ENCODE measurements at regions not wholly inside any gene's neighbourhood (a gene's known extent, or its start where the extent isn't known, plus 50 kb on each side); places are given as distances from the start of the nearest gene placed in this dataset.

DNA sequence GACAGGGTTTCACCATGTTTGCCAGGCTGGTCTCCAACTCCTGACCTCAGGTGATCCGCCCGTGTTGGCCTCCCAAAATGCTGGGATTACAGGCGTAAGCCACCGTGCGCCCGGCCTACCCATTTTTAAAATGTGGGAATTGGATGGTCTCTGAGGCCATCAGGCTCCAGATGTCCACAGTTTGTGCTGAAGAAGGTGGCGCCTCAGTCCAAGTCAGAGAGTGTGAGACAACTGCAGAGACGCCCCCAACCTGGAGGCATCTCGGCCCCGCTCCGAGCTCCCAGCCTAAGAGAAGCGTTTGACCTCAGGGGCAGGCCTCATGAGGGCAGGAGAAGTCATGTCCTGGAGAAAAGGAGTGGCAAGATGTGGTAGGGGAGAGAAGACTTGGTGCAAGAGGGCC is 146.5 kb downstream of the MRM1 start:
- no peak overlapping the region for H3K4me3 ChIP-seq (ENCODE audit: insufficient read depth, low read depth, low read length)
- H3K36me3 ChIP-seq (replicated peaks; ENCODE audit: control insufficient read depth, insufficient read depth, low read length) = no peaks in the 10 kb centered on the region
- DNase-seq = no peak
- H3K27me3 ChIP-seq (ENCODE audit: control insufficient read depth, insufficient read depth, low read length) = no peaks in the 10 kb centered on the region

DNA sequence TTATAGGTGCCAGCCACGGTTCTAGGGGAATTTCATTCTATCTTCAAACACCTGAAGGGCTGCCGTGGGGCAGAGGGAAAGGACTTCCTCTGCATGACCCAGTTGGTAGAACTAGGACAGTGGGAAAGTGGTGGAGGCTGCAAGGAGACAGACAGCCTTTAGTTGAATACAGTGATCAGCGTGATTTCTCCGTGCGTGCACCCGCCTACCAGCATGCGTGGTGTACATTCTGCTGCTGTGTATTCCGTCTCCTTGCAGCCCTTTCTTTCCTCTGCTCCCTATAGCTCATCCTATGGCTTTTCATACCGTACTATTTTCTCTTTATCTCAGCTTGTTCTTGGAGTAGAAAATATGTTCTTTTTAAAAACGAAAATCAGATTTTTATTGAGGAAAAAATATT is 146.9 kb downstream of the MRM1 start:
- Histone ChIP-seq H3K4me3 (ENCODE audit: insufficient read depth, low read depth, low read length) (no peak overlapping the region), H3K27me3 (ENCODE audit: control insufficient read depth, insufficient read depth, low read length) (no peaks in the 10 kb centered on the region), H3K36me3 (replicated peaks; ENCODE audit: control insufficient read depth, insufficient read depth, low read length) (no peaks in the 10 kb centered on the region)
- DNase-seq = no peak

GRCh38 chr17:36749493-36749892 is 148.1 kb downstream of the MRM1 start:
- Histone ChIP-seq H3K36me3 (replicated peaks; ENCODE audit: control insufficient read depth, insufficient read depth, low read length) (no peaks in the 10 kb centered on the region), H3K4me3 (ENCODE audit: insufficient read depth, low read depth, low read length) (no peak overlapping the region), H3K27me3 (ENCODE audit: control insufficient read depth, insufficient read depth, low read length) (no peaks in the 10 kb centered on the region)
- DNase-seq = no peak

- no peaks in the 10 kb centered on the region for H3K36me3 ChIP-seq (replicated peaks; ENCODE audit: control insufficient read depth, insufficient read depth, low read length)
- no peak for DNase-seq
- H3K4me3 ChIP-seq (ENCODE audit: insufficient read depth, low read depth, low read length) = no peak overlapping the region
- no peaks in the 10 kb centered on the region for H3K27me3 ChIP-seq (ENCODE audit: control insufficient read depth, insufficient read depth, low read length)
Measured at GRCh38 chr17:36750316-36750885, 149.0 kb downstream of the MRM1 start.

DNA sequence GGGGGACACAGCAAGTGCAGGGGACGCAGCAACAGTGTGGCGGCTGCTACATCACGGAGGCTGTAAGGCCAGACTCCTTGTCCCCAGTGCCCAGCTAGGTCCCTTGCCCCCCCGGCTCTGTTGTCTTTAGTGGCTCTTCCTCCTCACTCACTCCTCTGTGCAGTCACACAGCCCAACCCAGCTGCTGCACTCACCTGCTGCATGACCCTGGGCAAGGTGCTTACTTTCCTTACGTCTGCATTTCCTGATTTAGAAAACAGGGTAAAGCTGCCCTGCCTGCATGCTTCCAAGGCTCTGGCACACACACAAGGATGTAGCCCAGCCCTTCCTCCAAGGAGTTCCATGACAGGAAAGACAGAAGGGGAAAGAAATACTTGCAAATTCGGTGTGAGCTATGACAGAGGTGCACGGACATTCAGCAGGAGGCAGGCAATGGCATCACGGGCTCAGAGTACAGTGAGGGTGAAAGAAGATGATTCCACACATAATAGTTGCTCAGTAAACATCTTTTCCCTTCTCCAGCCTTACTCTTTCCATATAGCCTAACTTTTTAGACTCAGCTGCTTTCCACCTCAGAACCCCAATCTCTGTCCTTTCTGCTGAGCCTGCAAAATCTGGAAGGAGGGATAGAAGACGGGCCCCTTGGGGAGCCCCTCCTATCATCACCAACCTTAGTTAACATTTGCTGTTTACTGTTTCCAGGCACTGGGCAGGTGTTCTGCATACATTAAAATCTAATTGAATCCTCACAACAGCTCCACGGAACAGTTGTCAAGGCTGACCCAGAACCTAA is 150.9 kb downstream of the MRM1 start:
- Histone ChIP-seq H3K4me3 (ENCODE audit: insufficient read depth, low read depth, low read length) (no peak overlapping the region), H3K27me3 (ENCODE audit: control insufficient read depth, insufficient read depth, low read length) (no peaks in the 10 kb centered on the region), H3K36me3 (replicated peaks; ENCODE audit: control insufficient read depth, insufficient read depth, low read length) (no peaks in the 10 kb centered on the region)
- DNase-seq = no peak

- Histone ChIP-seq H3K36me3 (replicated peaks; ENCODE audit: control insufficient read depth, insufficient read depth, low read length) (no peaks in the 10 kb centered on the region), H3K27me3 (ENCODE audit: control insufficient read depth, insufficient read depth, low read length) (no peaks in the 10 kb centered on the region), H3K4me3 (ENCODE audit: insufficient read depth, low read depth, low read length) (no peak overlapping the region)
- peak; percentile 85 for DNase-seq
Measured at GRCh38 chr17:36755586-36755985, 154.2 kb downstream of the MRM1 start.

DNA sequence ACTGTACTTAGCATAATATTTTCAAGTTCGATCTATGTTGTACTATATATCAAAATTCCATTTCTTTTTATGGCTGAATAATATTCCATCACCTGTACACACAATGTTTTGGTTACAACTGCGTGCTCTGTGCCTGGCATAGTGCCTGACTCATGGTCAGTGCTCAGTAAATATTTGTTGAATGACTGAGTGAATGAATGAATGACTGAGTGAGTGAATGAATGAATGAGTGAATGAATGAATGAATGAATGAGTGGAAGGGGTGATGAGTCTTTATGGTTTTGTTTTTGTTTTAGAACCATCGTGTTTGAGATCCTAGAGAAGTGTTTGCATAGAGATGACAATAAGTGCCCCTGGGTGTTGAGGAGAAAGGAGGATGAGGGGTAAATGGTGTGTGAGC is 155.3 kb downstream of the MRM1 start:
- H3K36me3 ChIP-seq (replicated peaks; ENCODE audit: control insufficient read depth, insufficient read depth, low read length) = no peaks in the 10 kb centered on the region

DNA sequence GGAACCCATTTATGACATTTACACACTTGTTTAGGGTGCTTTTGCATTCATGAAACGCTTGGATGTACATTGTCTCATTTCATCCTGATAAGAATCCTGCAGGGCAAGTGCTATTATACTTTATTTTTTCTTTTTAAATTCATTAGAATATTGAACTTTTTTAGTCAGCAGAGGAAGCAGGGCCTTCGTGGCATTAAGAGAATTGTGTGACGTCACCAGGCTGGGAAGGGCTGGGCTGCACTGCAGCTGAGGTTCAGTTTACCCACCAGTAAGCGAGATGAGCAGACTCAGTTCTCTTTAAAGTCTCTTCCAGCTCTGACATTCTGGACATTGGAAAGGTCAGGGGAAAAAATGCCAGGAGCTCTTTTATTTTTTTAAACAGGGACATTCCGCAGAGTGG is 159.0 kb downstream of the MRM1 start:
- no peak for DNase-seq

More for the DNA sequence above, 155.3 kb downstream of the MRM1 start:
- no peaks in the 10 kb centered on the region for H3K27me3 ChIP-seq (ENCODE audit: control insufficient read depth, insufficient read depth, low read length)
- H3K4me3 ChIP-seq (ENCODE audit: insufficient read depth, low read depth, low read length) = no peak overlapping the region
- no peak for DNase-seq

DNA sequence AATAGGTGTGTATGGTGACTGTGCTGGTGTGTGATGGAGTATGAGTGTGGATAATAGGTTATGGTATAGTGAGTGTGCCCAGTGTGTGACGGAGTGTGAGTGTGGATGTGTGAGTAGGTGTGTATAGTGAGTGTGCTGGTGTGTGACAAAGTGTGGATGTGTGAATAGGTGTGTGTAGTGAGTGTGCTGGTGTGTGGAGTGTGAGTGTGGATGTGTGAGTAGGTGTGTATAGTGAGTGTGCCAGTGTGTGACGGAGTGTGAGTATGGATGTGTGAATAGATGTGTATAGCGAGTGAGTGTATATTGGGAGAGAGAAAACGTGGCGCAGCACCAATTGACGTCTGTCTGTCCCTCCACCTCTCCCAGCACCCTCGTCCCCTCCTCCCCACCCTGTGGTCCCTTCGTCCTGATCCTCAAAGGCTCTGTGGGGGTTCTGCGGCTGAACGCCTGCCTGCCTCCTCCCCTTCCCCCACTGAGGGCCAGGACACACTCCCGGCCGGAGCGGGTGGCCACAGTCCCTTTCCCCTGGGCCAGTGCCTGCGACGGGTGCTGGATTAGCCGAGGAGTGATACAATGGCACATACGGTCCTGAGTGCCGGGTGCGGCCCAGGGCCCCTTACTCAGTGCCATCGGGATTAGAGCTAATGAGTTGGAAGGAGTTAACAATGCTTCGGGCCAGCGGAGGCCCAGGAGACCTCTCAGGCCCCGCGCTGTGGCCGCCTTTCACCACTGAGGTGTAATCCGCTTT is 160.0 kb downstream of the MRM1 start:
- peak; percentile 64 for DNase-seq
- H3K36me3 ChIP-seq (replicated peaks; ENCODE audit: control insufficient read depth, insufficient read depth, low read length) = no peaks in the 10 kb centered on the region
- H3K27me3 ChIP-seq (ENCODE audit: control insufficient read depth, insufficient read depth, low read length) = no peaks in the 10 kb centered on the region
- H3K4me3 ChIP-seq (ENCODE audit: insufficient read depth, low read depth, low read length) = no peak overlapping the region

More for the DNA sequence above, 159.0 kb downstream of the MRM1 start:
- Histone ChIP-seq H3K36me3 (replicated peaks; ENCODE audit: control insufficient read depth, insufficient read depth, low read length) (no peaks in the 10 kb centered on the region), H3K4me3 (ENCODE audit: insufficient read depth, low read depth, low read length) (no peak overlapping the region), H3K27me3 (ENCODE audit: control insufficient read depth, insufficient read depth, low read length) (no peaks in the 10 kb centered on the region)

DNA sequence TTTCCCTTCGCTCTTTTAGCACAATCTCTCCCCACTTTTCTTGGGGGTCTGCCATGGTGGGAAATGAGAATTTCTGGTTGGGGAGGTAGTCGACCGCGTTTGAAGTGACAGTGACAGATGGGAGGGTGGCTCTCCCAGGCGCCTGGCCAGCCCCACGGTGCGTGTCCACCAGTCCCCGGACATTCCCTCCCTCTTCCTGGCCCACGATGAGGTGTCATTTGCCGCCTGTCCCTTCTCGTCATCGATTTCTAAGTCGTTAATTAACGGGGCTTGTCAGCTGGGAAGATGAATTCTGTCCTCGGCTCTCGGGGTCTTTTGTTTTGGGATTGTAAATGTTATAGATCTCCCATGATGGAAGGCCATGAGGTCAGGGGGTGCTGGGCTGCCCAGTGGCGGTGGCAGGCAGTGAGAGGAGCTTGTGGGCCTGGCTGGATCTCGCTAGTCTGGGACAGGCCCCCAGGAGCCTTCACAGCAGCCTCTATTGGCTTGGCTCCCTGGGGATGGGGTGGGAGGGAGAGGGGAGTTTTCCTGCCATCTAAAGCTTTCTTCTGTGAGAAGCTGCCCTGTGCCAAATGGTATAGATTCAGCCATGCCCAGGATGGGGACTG is 164.2 kb downstream of the MRM1 start:
- no peak for DNase-seq
- no peaks in the 10 kb centered on the region for H3K27me3 ChIP-seq (ENCODE audit: control insufficient read depth, insufficient read depth, low read length)
- H3K36me3 ChIP-seq (replicated peaks; ENCODE audit: control insufficient read depth, insufficient read depth, low read length) = no peaks in the 10 kb centered on the region
- H3K4me3 ChIP-seq (ENCODE audit: insufficient read depth, low read depth, low read length) = no peak overlapping the region

DNA sequence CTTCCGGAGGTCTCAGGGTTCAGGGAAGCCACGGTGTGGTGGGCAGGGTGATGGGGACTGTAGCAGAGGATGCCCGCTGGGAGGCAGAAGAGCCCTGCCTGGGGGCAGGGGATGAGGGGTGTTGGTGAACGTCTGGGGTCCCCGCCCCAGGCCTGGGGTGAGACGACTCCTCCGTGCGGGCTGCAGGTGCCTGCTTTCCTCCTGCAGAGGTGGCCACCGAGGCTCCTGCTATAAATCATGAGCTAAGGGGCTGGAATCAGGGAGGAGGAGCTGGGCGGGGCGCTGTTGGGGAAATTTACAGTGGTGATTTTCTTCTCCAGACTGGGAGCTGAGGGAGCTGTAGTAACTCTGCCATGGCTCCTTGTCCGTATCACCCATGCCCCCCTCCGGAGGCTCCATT is 167.0 kb downstream of the MRM1 start:
- H3K36me3 ChIP-seq (replicated peaks; ENCODE audit: control insufficient read depth, insufficient read depth, low read length) = no peaks in the 10 kb centered on the region
- peak; percentile 78 for DNase-seq
- no peaks in the 10 kb centered on the region for H3K27me3 ChIP-seq (ENCODE audit: control insufficient read depth, insufficient read depth, low read length)
- no peak overlapping the region for H3K4me3 ChIP-seq (ENCODE audit: insufficient read depth, low read depth, low read length)

DNA sequence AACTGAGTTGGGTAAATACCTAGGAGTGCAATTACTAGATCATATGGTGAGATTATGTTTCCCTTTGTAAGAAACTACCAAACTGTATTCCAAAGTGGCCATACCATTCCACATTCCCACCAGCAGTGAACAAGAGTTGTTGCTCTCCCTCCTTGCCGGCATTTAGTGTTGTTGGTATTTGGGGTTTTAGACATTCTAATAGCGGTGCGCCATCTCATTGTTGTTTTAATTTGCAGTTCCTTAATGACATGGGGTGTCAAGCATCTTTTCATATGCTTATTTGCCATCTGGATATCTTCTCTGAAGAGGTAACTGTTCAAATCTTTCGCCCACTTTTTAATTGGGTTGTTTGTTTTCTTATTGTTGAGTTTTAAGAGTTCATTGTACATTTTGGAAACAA is 164.2 kb upstream of the LHX1 start:
- DNase-seq = no peak
- Histone ChIP-seq H3K4me3 (ENCODE audit: insufficient read depth, low read depth, low read length) (no peak overlapping the region), H3K27me3 (ENCODE audit: control insufficient read depth, insufficient read depth, low read length) (no peaks in the 10 kb centered on the region), H3K36me3 (replicated peaks; ENCODE audit: control insufficient read depth, insufficient read depth, low read length) (no peaks in the 10 kb centered on the region)

DNA sequence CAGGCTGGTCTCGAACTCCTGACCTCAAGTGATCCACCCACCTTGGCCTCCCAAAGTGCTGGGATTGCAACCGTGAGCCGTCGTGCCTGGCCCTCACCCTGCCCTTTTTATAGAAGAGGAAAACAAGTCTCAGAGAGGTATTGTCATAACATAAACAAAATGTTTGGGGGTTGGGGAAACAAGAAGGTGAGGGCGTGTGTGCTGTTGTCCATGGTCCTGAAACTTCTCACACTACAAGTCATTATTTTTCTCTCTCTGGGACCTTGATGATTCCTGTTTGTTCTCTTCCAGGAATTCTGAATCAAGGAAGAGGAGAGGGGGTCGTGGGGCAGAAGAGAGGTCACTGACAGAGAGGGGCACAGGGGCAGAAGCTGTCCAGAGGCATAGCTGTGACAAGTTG is 160.2 kb upstream of the LHX1 start:
- no peak overlapping the region for H3K4me3 ChIP-seq (ENCODE audit: insufficient read depth, low read depth, low read length)
- H3K36me3 ChIP-seq (replicated peaks; ENCODE audit: control insufficient read depth, insufficient read depth, low read length) = no peaks in the 10 kb centered on the region
- peak; percentile 68 for DNase-seq
- no peaks in the 10 kb centered on the region for H3K27me3 ChIP-seq (ENCODE audit: control insufficient read depth, insufficient read depth, low read length)

DNA sequence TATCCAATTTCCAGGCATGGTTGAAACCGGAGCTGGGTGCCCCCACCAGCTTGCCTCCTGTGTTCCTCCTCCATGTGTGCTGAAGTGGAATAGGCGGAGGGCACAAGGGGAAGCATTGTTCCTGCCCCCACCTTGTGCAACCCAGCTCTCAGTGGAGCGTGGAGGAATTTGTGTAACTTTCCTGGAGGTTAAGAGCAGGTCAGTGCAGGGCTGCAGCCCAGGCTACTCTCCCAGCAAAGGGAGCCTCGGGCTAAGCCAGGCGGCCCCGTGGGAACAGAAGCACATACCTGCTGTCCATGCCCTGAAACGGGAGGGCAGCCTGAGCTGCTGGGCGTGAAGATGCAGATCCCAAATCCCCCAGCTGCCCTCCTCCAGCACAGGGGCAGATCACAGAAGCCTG is 158.8 kb upstream of the LHX1 start:
- no peaks in the 10 kb centered on the region for H3K36me3 ChIP-seq (replicated peaks; ENCODE audit: control insufficient read depth, insufficient read depth, low read length)
- H3K4me3 ChIP-seq (ENCODE audit: insufficient read depth, low read depth, low read length) = no peak overlapping the region
- no peaks in the 10 kb centered on the region for H3K27me3 ChIP-seq (ENCODE audit: control insufficient read depth, insufficient read depth, low read length)
- DNase-seq = no peak

GRCh38 chr17:36779550-36779949 is 157.7 kb upstream of the LHX1 start:
- Histone ChIP-seq H3K4me3 (ENCODE audit: insufficient read depth, low read depth, low read length) (no peak overlapping the region), H3K36me3 (replicated peaks; ENCODE audit: control insufficient read depth, insufficient read depth, low read length) (no peaks in the 10 kb centered on the region), H3K27me3 (ENCODE audit: control insufficient read depth, insufficient read depth, low read length) (no peaks in the 10 kb centered on the region)
- no peak for DNase-seq
